Activated naive CD4-positive, alpha-beta T cell treated with anti-CD3 and anti-CD28 coated beads, Interleukin-2, amount 50 U/mL, for 16 hours (primary cell): ENCODE measurements at regions not wholly inside any gene's neighbourhood (a gene's known extent, or its start where the extent isn't known, plus 50 kb on each side); places are given as distances from the start of the nearest gene placed in this dataset.

ENCODE experiments used
- DNase-seq: peaks from one replicate; pipeline ENCODE4 v3.0.0-alpha.2; 2020

DNA sequence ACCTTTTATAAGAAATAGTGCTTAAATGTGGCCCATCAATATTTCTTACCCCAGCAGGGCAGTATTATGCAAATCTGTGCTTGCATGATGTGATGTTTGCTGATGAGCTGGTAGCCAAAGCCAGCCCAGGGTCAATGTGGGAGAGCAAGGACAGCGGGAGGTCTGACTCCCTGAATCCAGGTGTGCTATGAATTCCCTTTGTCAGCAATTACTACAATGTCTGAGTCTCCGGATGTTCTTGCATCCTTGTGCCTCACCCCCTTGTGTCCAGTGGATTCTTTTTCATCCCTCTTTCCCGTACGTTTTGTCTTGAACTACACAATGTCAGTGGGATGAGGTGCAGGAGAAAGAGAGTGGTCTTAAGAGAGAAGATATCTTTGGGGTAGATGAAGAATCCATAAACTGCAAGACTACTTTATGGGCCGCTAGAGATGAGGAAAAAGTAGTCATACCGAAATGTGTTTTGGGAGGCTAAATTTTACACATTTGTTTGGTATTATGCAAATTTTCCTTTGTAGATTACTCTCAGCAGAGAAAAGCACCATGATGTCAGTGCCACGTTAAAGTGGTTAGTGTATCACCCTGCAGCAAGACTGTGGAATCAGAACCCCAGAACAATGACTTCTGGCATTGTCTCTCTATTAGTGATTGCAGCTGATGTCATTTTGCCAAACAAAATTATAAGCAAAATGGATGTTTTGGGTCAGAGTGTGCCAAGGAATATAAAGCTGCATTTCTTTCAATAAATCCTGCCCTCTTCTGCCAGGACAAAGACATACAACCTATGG, 53.5 kb upstream of the TSHZ3 start:
- DNase-seq = no peak

DNA sequence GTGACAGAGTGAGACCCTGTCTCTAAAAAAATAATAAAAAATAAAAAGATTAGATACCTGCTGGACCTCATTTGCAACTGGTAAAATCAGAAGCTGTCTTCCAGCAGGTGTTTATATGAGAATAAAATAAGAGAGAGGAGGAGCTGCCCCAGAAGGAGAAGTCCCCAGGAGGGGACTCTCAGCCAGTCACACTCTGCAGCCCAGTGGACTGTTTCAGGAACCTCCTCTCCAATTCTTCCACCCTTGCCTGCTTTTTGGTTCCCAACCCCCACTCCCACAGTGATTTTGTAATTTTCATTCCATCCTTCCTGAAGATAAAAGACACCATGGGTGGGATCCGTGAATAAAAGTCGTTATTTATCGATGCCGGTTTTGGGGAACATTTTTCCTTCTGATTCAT, 56.9 kb upstream of the TSHZ3 start:
- no peak for DNase-seq

- no peak for DNase-seq
Observed at GRCh38 chr19:31408460-31409124, 59.4 kb upstream of the TSHZ3 start.

- DNase-seq = no peak
Observed at GRCh38 chr19:31413353-31413752, 64.1 kb upstream of the TSHZ3 start.

- DNase-seq = no peak
Observed at GRCh38 chr19:31415322-31415721, 66.1 kb upstream of the TSHZ3 start.

DNA sequence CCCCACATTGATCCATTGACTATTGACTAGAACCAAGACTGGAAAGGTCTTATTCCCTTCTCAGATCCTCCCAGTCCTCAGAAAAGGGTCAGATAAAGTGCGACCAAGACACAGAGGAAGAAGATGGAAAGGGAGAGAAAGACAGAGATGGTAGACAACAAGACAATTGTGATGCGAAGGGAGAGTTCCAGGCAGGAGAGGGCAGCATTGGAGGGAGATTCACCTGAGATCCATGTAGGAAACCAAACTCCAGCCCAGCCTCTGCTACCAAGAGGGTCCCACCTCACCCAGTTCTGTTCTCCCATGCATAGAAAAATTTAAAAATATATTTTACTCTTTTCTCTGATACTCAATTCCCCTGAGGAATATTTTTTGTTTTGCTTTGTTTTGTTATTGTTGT, 67.3 kb upstream of the TSHZ3 start:
- no peak for DNase-seq

- no peak for DNase-seq
Observed at GRCh38 chr19:31418055-31418454, 68.8 kb upstream of the TSHZ3 start.

DNA sequence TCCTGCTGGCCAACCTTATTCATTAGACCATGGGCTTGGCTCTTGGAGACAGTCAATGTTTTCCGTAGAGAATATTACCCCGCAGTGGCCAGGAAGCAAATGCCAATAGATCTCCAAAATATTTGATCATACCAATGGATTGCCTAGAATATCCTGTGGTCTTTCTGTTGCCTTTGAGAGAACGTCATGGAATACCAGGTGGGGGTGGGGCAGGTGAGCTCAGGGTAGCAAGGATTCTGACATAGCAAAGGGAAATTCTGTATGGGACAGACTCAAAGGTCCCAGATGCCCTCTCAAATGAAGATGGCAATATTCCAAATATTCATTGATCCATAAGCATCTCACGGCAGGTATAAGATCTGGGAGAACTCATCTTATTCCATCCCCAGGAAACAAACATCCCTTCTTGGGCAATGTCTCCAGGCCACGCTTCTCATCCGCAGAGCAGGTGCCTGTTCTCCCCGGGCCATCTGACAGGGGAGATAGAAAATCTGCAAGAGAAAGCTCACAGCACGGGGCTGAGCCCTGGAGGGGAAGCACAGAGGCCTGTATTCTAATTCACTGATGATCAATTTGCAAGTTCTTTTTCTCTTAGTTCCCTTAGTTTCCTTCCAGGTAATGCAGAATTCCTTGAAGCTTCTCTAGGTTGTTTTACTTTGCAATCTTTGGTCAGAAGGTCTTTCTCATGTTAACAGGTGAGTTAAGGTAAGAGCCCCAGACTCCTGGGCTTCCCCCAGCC, 69.6 kb upstream of the TSHZ3 start:
- no peak for DNase-seq

- DNase-seq = no peak
Observed at GRCh38 chr19:31419871-31420445, 70.7 kb upstream of the TSHZ3 start.

- no peak for DNase-seq
Observed at GRCh38 chr19:31421082-31421481, 71.8 kb upstream of the TSHZ3 start.

GRCh38 chr19:31421856-31422255, 72.6 kb upstream of the TSHZ3 start:
- DNase-seq = no peak

GRCh38 chr19:31423896-31424295, 74.7 kb upstream of the TSHZ3 start:
- DNase-seq = no peak

GRCh38 chr19:31424861-31425620, 75.8 kb upstream of the TSHZ3 start:
- no peak for DNase-seq

GRCh38 chr19:31427857-31428256, 78.6 kb upstream of the TSHZ3 start:
- no peak for DNase-seq

DNA sequence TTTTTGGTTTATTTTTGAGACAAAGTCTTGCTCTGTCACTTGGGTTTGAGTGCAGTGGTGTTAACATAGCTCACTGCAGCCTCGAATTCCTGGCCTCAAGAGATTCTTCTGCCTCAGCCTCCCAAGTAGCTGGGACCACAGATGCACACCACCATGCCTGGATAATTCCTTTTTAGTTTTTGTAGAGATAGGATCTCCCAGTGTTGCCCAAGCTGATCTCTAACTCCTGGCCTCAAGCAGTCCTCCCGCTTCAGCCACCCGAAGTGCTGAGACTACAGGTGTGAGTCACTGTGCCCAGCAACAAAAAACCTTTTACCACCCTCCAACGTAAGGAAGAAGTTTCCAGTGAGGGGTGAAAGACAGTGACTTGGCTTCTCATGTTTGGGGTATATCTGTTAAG, 81.1 kb upstream of the TSHZ3 start:
- DNase-seq = no peak

DNA sequence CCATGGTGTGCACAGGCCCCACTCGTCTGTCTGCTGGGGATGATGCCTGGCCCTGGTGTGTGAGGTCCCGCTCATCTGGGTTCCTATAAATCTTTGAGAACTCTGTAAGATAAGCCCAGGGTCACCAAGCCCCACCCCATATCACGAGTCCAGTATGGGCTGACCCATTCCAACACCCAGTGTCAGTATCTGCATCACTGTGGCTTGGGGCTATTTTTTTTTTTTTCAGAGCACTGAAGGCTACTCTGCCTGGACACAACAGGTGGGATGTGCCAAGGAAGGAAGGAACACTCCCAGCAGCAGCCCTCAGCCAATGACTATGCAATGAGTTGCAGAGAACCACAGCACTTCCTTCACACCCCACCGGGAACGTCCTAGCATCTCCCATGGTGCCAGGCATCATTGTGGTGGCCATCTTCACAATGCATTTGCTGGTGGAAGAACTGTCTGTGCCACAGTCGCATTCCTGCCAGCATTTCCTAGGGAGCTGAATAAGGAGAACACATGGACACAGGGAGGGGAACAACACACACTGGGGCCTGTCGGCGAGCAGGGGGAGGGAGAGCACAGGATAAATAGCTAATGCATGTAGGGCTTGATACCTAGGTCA, 83.1 kb upstream of the TSHZ3 start:
- DNase-seq = no peak

DNA sequence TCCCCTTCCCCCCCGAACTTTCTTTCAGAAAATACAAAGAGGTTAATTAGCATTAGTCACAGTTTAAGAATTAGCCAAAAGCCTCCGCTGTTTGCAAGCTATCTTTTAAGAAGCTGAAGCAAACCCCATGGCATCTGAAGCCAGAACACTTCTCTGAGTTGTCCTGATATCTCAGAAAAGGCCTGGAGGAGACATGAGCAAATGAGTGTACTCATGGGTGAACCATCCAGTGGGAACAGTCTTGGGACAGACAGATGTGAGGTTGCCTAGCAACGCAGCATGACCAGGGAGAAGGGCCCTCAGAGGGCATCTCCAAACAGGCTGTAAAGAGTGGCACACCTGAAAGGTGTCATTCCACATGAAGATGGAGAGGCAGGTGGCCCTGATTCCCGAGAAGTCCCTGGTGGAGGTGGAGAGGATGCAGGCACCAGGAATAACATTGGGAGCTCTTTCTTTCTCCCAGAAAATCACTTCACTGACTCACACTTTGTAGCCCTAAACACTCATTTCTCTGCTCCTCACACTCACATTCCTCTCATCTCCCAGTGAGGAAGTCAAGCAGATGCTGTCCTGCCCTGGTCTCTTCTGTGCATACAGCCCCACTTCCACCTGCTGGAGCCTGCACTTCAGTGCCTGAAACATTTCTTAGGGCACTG, 87.0 kb upstream of the TSHZ3 start:
- DNase-seq = no peak

DNA sequence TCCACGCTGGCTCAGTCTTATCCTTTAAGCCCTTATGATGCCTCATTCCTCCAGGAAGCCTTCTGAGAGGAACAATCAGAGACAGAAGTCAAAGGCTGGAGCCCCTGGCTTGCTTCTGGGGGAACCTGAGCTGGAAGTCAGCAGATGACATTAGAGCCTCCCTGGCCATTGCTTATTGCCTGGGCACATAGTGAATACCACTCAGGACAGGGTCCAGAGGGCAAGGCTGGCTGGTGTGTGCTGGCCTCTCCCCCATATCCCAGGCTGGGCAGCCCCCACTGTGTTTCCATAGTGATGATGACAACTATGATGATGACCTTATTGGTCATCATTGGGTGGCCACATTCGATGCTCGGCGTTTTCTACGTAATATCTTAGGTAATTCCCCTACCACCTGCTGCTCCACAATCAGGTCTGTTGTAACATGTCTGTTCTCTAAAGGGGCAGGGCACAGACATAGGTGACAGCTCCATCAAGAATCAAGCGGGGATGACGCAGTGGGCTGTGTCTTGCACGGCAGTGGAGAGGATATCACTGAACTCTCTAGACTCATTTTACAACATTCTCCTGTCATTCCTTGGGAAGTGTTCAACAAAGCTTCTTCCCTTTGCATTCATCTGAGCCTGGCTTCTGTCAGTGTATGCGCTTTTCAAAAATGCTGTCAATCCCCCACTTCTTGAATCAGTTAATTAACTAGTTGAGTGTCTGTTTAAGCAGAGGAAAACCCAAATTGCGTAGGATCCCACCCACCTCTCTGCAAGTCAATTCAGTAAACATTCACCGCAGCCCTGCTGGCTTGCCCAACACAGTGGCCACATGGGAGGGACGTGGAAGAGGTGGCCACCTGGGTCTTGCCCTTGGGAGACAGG, 89.4 kb upstream of the TSHZ3 start:
- DNase-seq = no peak

DNA sequence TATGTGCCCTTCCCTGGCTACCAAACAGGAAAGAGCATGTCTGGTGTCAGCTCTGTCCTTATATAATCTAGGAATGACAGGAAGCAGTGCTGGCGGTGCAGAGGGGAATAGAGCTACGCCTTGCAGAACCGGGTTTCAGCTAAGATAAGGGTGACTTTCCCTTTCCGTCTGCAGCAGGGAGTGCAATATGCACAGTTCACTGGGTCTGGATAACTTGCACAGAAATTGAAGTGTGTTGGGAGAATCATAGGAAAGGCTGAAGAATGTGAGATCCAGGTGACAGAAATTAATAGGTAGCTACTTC, 90.0 kb upstream of the TSHZ3 start:
- DNase-seq = no peak

DNA sequence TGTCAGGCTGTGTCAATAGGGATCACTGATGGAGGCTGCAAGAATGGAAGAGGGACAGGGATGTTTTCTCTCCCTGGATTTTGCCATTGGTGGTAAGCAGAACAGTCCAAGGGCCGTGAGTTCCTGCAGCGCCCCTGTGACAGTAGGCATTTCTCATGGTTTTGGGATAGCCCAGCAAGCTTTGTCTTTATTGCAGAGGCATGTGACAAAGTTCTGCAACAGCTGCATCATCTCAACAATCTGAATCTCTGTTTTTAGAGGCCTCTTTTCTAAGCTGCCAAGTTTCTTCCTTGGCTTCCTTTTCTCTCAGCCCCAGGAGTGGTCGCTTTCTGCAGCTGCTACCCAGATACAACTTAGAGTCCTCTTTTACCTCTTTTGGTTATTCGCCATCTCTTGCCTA, 95.7 kb upstream of the TSHZ3 start:
- DNase-seq = no peak

GRCh38 chr19:31445406-31445805, 96.2 kb upstream of the TSHZ3 start:
- DNase-seq = no peak
